ENCODE measurements at regions not wholly inside any gene's neighbourhood (a gene's known extent, or its start where the extent isn't known, plus 50 kb on each side); places are given as distances from the start of the nearest gene placed in this dataset.

- Histone ChIP-seq H3K4me3 (ENCODE audit: low read depth in 1 of 2, low read length in 2 of 2) (no peak overlapping the region), H3K27ac (ENCODE audit: low read length) (no peak overlapping the region), H3K9me3 (ENCODE audit: control insufficient read depth in 1 of 2, low read length in 2 of 2) (no peaks in the 10 kb centered on the region), H3K4me1 (ENCODE audit: control insufficient read depth in 1 of 2, insufficient read depth in 2 of 2, low read length in 2 of 2) (no peaks in the 10 kb centered on the region), H3K36me3 (ENCODE audit: control insufficient read depth in 1 of 2, insufficient read depth in 2 of 2, low read length in 2 of 2) (no peaks in the 10 kb centered on the region), H3K27me3 (ENCODE audit: low read depth, low read length) (no peaks in the 10 kb centered on the region)
These were observed 59.9 kb upstream of the BCHE start for GRCh38 chr3:165897137-165897536.

- no peak overlapping the region for H3K4me3 ChIP-seq (ENCODE audit: low read depth in 1 of 2, low read length in 2 of 2)
- no peaks in the 10 kb centered on the region for H3K9me3 ChIP-seq (ENCODE audit: control insufficient read depth in 1 of 2, low read length in 2 of 2)
- no peaks in the 10 kb centered on the region for H3K36me3 ChIP-seq (ENCODE audit: control insufficient read depth in 1 of 2, insufficient read depth in 2 of 2, low read length in 2 of 2)
- no peak overlapping the region for H3K27ac ChIP-seq (ENCODE audit: low read length)
- no peaks in the 10 kb centered on the region for H3K4me1 ChIP-seq (ENCODE audit: control insufficient read depth in 1 of 2, insufficient read depth in 2 of 2, low read length in 2 of 2)
- H3K27me3 ChIP-seq (ENCODE audit: low read depth, low read length), result no peaks in the 10 kb centered on the region
These were observed 58.7 kb upstream of the BCHE start for GRCh38 chr3:165895919-165896318.

- H3K27ac ChIP-seq (ENCODE audit: low read length), result no peak overlapping the region
- no peaks in the 10 kb centered on the region for H3K27me3 ChIP-seq (ENCODE audit: low read depth, low read length)
- H3K4me3 ChIP-seq (ENCODE audit: low read depth in 1 of 2, low read length in 2 of 2), result no peak overlapping the region
- H3K36me3 ChIP-seq (ENCODE audit: control insufficient read depth in 1 of 2, insufficient read depth in 2 of 2, low read length in 2 of 2), result no peaks in the 10 kb centered on the region
- no peaks in the 10 kb centered on the region for H3K4me1 ChIP-seq (ENCODE audit: control insufficient read depth in 1 of 2, insufficient read depth in 2 of 2, low read length in 2 of 2)
- no peaks in the 10 kb centered on the region for H3K9me3 ChIP-seq (ENCODE audit: control insufficient read depth in 1 of 2, low read length in 2 of 2)
These were observed 55.3 kb upstream of the BCHE start for GRCh38 chr3:165892565-165892964.

Measured in muscle layer of duodenum (tissue), 2 donors.